HG02610 (cell line): ENCODE measurements at regions not wholly inside any gene's neighbourhood (a gene's known extent, or its start where the extent isn't known, plus 50 kb on each side); places are given as distances from the start of the nearest gene placed in this dataset.

Source experiments
- ATAC-seq: cut with Tn5 transposase; IDR thresholded peaks from one replicate; pipeline ENCODE4 v1.9.1; 2021; ENCODE audit warnings: mild to moderate bottlenecking, moderate library complexity; ENCODE audit not compliant: unreplicated experiment

- ATAC-seq, result no peak
These were observed 58.7 kb upstream of the ZC3H12A start for GRCh38 chr1:37415611-37416244.

GRCh38 chr1:37420456-37420855 lies 53.9 kb upstream of the ZC3H12A start:
- no peak for ATAC-seq

- ATAC-seq, result no peak
These were observed 50.6 kb upstream of the ZC3H12A start for GRCh38 chr1:37423810-37424209.

- ATAC-seq, result no peak
These were observed 49.9 kb upstream of the ZC3H12A start for GRCh38 chr1:37424523-37424922.
